Panc1 (cell line): ENCODE measurements at regions not wholly inside any gene's neighbourhood (a gene's known extent, or its start where the extent isn't known, plus 50 kb on each side); places are given as distances from the start of the nearest gene placed in this dataset.

ENCODE experiments used
- CTCF ChIP-seq: fragments of 450-650 bp; IDR thresholded peaks from 2 replicates; pipeline ENCODE4 v1.5.1; 2017; ENCODE audit warnings: mild to moderate bottlenecking
- POLR2AphosphoS5 ChIP-seq: IDR thresholded peaks from 2 replicates; pipeline ENCODE4 v1.6.1; 2012; ENCODE audit warnings: mild to moderate bottlenecking, low read depth, low read length, moderate library complexity
- REST ChIP-seq, 2 experiments: IDR thresholded peaks; 2 replicates each; pipeline ENCODE4 v1.6.1; 2011 to 2012; ENCODE audit warnings: low read depth in 2 of 2, control low read depth in 1 of 2, low read length in 1 of 2, mild to moderate bottlenecking in 1 of 2, moderate library complexity in 1 of 2; ENCODE audit not compliant: insufficient read depth in 1 of 2
- TCF7L2 ChIP-seq: IDR thresholded peaks from 2 replicates; pipeline ENCODE4 v1.6.1; 2011; ENCODE audit warnings: mild to moderate bottlenecking, low read depth, low read length, inconsistent platforms

GRCh38 chr10:3293581-3294431, 121.2 kb upstream of the PITRM1 start:
- no peak for TF ChIP-seq CTCF
- TF ChIP-seq TCF7L2, result no peak
- TF ChIP-seq REST (IDR thresholded peaks at IDR 0.05; ENCODE audit: insufficient read depth in 1 of 2, low read depth in 2 of 2, low read length in 1 of 2), result no peak
- no peak for TF ChIP-seq POLR2AphosphoS5
